ENCODE measurements at regions not wholly inside any gene's neighbourhood (a gene's known extent, or its start where the extent isn't known, plus 50 kb on each side); places are given as distances from the start of the nearest gene placed in this dataset.

DNA sequence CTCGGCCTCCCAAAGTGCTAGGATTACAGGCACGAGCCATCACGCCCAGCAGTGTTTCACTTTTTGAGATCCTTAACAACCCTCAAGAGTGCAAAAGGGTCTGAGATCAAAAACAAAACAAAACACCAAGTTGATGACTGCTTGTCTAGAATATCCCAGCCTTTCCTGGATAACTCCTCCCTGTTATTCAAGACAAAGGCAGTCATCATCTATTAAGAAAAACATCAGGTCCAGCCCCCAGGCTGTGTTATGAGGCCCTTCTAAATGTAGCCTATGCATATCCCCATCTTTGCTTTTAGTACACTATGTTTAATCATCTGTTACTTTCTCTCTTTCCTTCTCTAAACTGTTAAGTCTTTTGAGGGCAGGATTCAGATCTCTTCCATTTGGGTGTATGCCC, 150.1 kb upstream of the FHIT start:
- TF ChIP-seq ZNF565 (CRISPR knock-in tag; conservative IDR thresholded peaks at IDR 0.05; ENCODE audit: low read depth) = no peak
- TF ChIP-seq TOX (CRISPR knock-in tag; IDR thresholded peaks at IDR 0.05; ENCODE audit: borderline replicate concordance) = no peak
- TF ChIP-seq, protein P1, sequence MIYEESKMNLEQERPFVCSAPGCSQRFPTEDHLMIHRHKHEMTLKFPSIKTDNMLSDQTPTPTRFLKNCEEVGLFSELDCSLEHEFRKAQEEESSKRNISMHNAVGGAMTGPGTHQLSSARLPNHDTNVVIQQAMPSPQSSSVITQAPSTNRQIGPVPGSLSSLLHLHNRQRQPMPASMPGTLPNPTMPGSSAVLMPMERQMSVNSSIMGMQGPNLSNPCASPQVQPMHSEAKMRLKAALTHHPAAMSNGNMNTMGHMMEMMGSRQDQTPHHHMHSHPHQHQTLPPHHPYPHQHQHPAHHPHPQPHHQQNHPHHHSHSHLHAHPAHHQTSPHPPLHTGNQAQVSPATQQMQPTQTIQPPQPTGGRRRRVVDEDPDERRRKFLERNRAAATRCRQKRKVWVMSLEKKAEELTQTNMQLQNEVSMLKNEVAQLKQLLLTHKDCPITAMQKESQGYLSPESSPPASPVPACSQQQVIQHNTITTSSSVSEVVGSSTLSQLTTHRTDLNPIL (CRISPR knock-in tag; IDR thresholded peaks at IDR 0.05; ENCODE audit: low read depth) = no peak
- TF ChIP-seq RARB (CRISPR knock-in tag; IDR thresholded peaks at IDR 0.05) = no peak
- TF ChIP-seq BACH2 (CRISPR knock-in tag; IDR thresholded peaks at IDR 0.05; ENCODE audit: borderline replicate concordance) = no peak
- TF ChIP-seq ZFP3 (CRISPR knock-in tag; IDR thresholded peaks at IDR 0.05) = no peak
- TF ChIP-seq, protein P2, sequence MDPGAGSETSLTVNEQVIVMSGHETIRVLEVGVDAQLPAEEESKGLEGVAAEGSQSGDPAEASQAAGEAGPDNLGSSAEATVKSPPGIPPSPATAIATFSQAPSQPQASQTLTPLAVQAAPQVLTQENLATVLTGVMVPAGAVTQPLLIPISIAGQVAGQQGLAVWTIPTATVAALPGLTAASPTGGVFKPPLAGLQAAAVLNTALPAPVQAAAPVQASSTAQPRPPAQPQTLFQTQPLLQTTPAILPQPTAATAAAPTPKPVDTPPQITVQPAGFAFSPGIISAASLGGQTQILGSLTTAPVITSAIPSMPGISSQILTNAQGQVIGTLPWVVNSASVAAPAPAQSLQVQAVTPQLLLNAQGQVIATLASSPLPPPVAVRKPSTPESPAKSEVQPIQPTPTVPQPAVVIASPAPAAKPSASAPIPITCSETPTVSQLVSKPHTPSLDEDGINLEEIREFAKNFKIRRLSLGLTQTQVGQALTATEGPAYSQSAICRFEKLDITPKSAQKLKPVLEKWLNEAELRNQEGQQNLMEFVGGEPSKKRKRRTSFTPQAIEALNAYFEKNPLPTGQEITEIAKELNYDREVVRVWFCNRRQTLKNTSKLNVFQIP (CRISPR knock-in tag; IDR thresholded peaks at IDR 0.05; ENCODE audit: borderline replicate concordance, low read depth) = no peak
- TF ChIP-seq ZNF8 (CRISPR knock-in tag; IDR thresholded peaks at IDR 0.05) = no peak
- TF ChIP-seq ISL1 (CRISPR knock-in tag; IDR thresholded peaks at IDR 0.05) = no peak
- TF ChIP-seq, protein P3, sequence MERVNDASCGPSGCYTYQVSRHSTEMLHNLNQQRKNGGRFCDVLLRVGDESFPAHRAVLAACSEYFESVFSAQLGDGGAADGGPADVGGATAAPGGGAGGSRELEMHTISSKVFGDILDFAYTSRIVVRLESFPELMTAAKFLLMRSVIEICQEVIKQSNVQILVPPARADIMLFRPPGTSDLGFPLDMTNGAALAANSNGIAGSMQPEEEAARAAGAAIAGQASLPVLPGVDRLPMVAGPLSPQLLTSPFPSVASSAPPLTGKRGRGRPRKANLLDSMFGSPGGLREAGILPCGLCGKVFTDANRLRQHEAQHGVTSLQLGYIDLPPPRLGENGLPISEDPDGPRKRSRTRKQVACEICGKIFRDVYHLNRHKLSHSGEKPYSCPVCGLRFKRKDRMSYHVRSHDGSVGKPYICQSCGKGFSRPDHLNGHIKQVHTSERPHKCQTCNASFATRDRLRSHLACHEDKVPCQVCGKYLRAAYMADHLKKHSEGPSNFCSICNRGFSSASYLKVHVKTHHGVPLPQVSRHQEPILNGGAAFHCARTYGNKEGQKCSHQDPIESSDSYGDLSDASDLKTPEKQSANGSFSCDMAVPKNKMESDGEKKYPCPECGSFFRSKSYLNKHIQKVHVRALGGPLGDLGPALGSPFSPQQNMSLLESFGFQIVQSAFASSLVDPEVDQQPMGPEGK (CRISPR knock-in tag; IDR thresholded peaks at IDR 0.05; ENCODE audit: borderline replicate concordance) = no peak
- no peak for TF ChIP-seq ZC3H10 (CRISPR knock-in tag; IDR thresholded peaks at IDR 0.05)
- no peak for TF ChIP-seq CSDC2 (CRISPR knock-in tag; IDR thresholded peaks at IDR 0.05)
- no peak for TF ChIP-seq OSR1 (CRISPR knock-in tag; IDR thresholded peaks at IDR 0.05)
- TF ChIP-seq SNAI2 (CRISPR knock-in tag; IDR thresholded peaks at IDR 0.05) = no peak
- no peak for TF ChIP-seq GLIS3 (CRISPR knock-in tag; IDR thresholded peaks at IDR 0.05)
- TF ChIP-seq, protein P4, sequence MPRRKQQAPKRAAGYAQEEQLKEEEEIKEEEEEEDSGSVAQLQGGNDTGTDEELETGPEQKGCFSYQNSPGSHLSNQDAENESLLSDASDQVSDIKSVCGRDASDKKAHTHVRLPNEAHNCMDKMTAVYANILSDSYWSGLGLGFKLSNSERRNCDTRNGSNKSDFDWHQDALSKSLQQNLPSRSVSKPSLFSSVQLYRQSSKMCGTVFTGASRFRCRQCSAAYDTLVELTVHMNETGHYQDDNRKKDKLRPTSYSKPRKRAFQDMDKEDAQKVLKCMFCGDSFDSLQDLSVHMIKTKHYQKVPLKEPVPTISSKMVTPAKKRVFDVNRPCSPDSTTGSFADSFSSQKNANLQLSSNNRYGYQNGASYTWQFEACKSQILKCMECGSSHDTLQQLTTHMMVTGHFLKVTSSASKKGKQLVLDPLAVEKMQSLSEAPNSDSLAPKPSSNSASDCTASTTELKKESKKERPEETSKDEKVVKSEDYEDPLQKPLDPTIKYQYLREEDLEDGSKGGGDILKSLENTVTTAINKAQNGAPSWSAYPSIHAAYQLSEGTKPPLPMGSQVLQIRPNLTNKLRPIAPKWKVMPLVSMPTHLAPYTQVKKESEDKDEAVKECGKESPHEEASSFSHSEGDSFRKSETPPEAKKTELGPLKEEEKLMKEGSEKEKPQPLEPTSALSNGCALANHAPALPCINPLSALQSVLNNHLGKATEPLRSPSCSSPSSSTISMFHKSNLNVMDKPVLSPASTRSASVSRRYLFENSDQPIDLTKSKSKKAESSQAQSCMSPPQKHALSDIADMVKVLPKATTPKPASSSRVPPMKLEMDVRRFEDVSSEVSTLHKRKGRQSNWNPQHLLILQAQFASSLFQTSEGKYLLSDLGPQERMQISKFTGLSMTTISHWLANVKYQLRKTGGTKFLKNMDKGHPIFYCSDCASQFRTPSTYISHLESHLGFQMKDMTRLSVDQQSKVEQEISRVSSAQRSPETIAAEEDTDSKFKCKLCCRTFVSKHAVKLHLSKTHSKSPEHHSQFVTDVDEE (CRISPR knock-in tag; IDR thresholded peaks at IDR 0.05) = no peak
- no peak for ATAC-seq

DNA sequence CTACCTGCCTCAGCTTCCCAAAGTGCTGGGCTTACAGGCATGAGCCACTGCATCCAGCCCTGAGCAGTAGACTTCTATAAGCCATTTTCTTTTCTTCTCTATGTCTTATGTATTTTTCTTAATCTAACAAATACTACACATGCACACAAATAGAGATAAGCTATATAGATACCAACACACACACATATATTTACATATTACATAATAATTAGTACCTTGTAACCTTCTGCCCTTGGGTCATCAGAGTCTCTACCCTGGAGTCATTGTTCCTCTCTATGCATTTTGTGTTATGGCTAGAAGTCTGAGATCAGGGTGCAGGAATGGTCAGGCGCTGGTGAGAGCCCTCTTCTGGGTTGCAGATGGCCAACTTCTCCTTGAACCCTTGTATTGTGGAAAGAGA, 154.0 kb upstream of the PTPRG start:
- ATAC-seq = no peak

More for the DNA sequence above, 154.0 kb upstream of the PTPRG start:
- TF ChIP-seq ZNF8 (CRISPR knock-in tag; IDR thresholded peaks at IDR 0.05) = no peak
- TF ChIP-seq, protein P1 (CRISPR knock-in tag; IDR thresholded peaks at IDR 0.05; ENCODE audit: low read depth) = no peak
- TF ChIP-seq, protein P2 (CRISPR knock-in tag; IDR thresholded peaks at IDR 0.05; ENCODE audit: borderline replicate concordance, low read depth) = no peak
- no peak for TF ChIP-seq GLIS3 (CRISPR knock-in tag; IDR thresholded peaks at IDR 0.05)
- TF ChIP-seq ZFP30 (CRISPR knock-in tag; IDR thresholded peaks at IDR 0.05) = no peak
- no peak for TF ChIP-seq SNAI2 (CRISPR knock-in tag; IDR thresholded peaks at IDR 0.05)
- TF ChIP-seq, protein P5, sequence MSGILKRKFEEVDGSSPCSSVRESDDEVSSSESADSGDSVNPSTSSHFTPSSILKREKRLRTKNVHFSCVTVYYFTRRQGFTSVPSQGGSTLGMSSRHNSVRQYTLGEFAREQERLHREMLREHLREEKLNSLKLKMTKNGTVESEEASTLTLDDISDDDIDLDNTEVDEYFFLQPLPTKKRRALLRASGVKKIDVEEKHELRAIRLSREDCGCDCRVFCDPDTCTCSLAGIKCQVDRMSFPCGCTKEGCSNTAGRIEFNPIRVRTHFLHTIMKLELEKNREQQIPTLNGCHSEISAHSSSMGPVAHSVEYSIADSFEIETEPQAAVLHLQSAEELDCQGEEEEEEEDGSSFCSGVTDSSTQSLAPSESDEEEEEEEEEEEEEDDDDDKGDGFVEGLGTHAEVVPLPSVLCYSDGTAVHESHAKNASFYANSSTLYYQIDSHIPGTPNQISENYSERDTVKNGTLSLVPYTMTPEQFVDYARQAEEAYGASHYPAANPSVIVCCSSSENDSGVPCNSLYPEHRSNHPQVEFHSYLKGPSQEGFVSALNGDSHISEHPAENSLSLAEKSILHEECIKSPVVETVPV (CRISPR knock-in tag; IDR thresholded peaks at IDR 0.05) = no peak
- TF ChIP-seq ESRRG (CRISPR knock-in tag; IDR thresholded peaks at IDR 0.05) = no peak
- no peak for TF ChIP-seq ARNTL (CRISPR knock-in tag; IDR thresholded peaks at IDR 0.05; ENCODE audit: borderline replicate concordance, low read depth)
- no peak for TF ChIP-seq ZC3H10 (CRISPR knock-in tag; IDR thresholded peaks at IDR 0.05)
- no peak for TF ChIP-seq RARB (CRISPR knock-in tag; IDR thresholded peaks at IDR 0.05)
- TF ChIP-seq TCF4 (CRISPR knock-in tag; IDR thresholded peaks at IDR 0.05; ENCODE audit: borderline replicate concordance) = no peak
- no peak for TF ChIP-seq ISL1 (CRISPR knock-in tag; IDR thresholded peaks at IDR 0.05)
- no peak for TF ChIP-seq BACH2 (CRISPR knock-in tag; IDR thresholded peaks at IDR 0.05; ENCODE audit: borderline replicate concordance)
- no peak for TF ChIP-seq PPARA (CRISPR knock-in tag; IDR thresholded peaks at IDR 0.05; ENCODE audit: borderline replicate concordance)
- TF ChIP-seq, protein P4 (CRISPR knock-in tag; IDR thresholded peaks at IDR 0.05) = no peak
- TF ChIP-seq ZNF565 (CRISPR knock-in tag; conservative IDR thresholded peaks at IDR 0.05; ENCODE audit: low read depth) = no peak
- TF ChIP-seq TOX (CRISPR knock-in tag; IDR thresholded peaks at IDR 0.05; ENCODE audit: borderline replicate concordance) = no peak
- TF ChIP-seq ZFP3 (CRISPR knock-in tag; IDR thresholded peaks at IDR 0.05) = no peak
